ENCODE measurements at regions not wholly inside any gene's neighbourhood (a gene's known extent, or its start where the extent isn't known, plus 50 kb on each side); places are given as distances from the start of the nearest gene placed in this dataset.

- POLR2A ChIA-PET, result interaction anchor here (1.2 kb wide), 1 partner anchor 328 kb away, joined by 5 read pairs; no protein-coding TSS in a partner anchor
- TF ChIP-seq ARNT (IDR thresholded peaks at IDR 0.05) (no peak), TARDBP (IDR thresholded peaks at IDR 0.05) (no peak), ZNF384 (IDR thresholded peaks at IDR 0.05) (no peak)
- CTCF ChIA-PET, result interaction anchor here (0.8 to 1.4 kb wide), 5 partner anchors 14 to 330 kb away, joined by 3 to 5 read pairs (median 3); no protein-coding TSS in a partner anchor
- no peak for DNase-seq (ENCODE audit: extremely low spot score)
These were observed 119.3 kb upstream of the NDUFV2 start for GRCh38 chr18:8983195-8983594.

- ChIA-PET CTCF (interaction anchor here (0.5 to 1.4 kb wide), 6 partner anchors 15 to 331 kb away, joined by 3 to 5 read pairs (median 3); no protein-coding TSS in a partner anchor), POLR2A (interaction anchor here (1.2 kb wide), 1 partner anchor 329 kb away, joined by 5 read pairs; no protein-coding TSS in a partner anchor)
- no peak for DNase-seq (ENCODE audit: extremely low spot score)
- peak; percentile 90 for TF ChIP-seq CTBP1 (IDR thresholded peaks at IDR 0.05; ENCODE audit: borderline replicate concordance)
- no peak for TF ChIP-seq L3MBTL2 (conservative IDR thresholded peaks at IDR 0.05)
- no peak for TF ChIP-seq HDGF (IDR thresholded peaks at IDR 0.05; ENCODE audit: borderline replicate concordance)
- TF ChIP-seq ARNT (IDR thresholded peaks at IDR 0.05), result no peak
- TF ChIP-seq ELF4 (IDR thresholded peaks at IDR 0.05), result no peak
- TF ChIP-seq ZNF384 (IDR thresholded peaks at IDR 0.05), result peak; percentile 81; the same call in 1 of the 2 replicates
- peak; percentile 91 for TF ChIP-seq PKNOX1 (IDR thresholded peaks at IDR 0.05)
- no peak for TF ChIP-seq SUZ12 (IDR thresholded peaks at IDR 0.05)
These were observed 118.3 kb upstream of the NDUFV2 start for GRCh38 chr18:8984131-8984721.

GRCh38 chr18:8987241-8987640, 115.3 kb upstream of the NDUFV2 start:
- DNase-seq (ENCODE audit: extremely low spot score), result no peak
- CTCF ChIA-PET, result no interaction called here
- no peak for TF ChIP-seq TARDBP (IDR thresholded peaks at IDR 0.05)
- no peak for TF ChIP-seq CTBP1 (IDR thresholded peaks at IDR 0.05; ENCODE audit: borderline replicate concordance)
- no peak for TF ChIP-seq NFRKB (IDR thresholded peaks at IDR 0.05)
- TF ChIP-seq FOXA1 (IDR thresholded peaks at IDR 0.05), result no peak
- no peak for TF ChIP-seq BHLHE40 (IDR thresholded peaks at IDR 0.05; ENCODE audit: borderline replicate concordance)
- no peak for TF ChIP-seq L3MBTL2 (conservative IDR thresholded peaks at IDR 0.05)
- no peak for TF ChIP-seq PKNOX1 (IDR thresholded peaks at IDR 0.05)
- no peak for TF ChIP-seq LEF1 (IDR thresholded peaks at IDR 0.05; ENCODE audit: borderline replicate concordance)
- TF ChIP-seq SP1 (IDR thresholded peaks at IDR 0.05), result no peak
- POLR2A ChIA-PET, result no interaction called here

GRCh38 chr18:8988260-8988871, 114.1 kb upstream of the NDUFV2 start:
- DNase-seq (ENCODE audit: extremely low spot score), result peak; percentile 61
- ChIA-PET POLR2A (no interaction called here), CTCF (interaction anchor here (0.8 to 1.2 kb wide), 2 partner anchors 207 to 292 kb away, joined by 3 to 6 read pairs; no protein-coding TSS in a partner anchor)
- TF ChIP-seq BHLHE40 (IDR thresholded peaks at IDR 0.05; ENCODE audit: borderline replicate concordance), result no peak
- no peak for TF ChIP-seq SUZ12 (IDR thresholded peaks at IDR 0.05)
- no peak for TF ChIP-seq FOXA1 (IDR thresholded peaks at IDR 0.05)
- TF ChIP-seq HDGF (IDR thresholded peaks at IDR 0.05; ENCODE audit: borderline replicate concordance), result no peak
- TF ChIP-seq FOXK2 (IDR thresholded peaks at IDR 0.05), result no peak
- TF ChIP-seq ARNT (IDR thresholded peaks at IDR 0.05), result no peak
- TF ChIP-seq L3MBTL2 (conservative IDR thresholded peaks at IDR 0.05), result no peak
- TF ChIP-seq LEF1 (IDR thresholded peaks at IDR 0.05; ENCODE audit: borderline replicate concordance), result no peak
- TF ChIP-seq PKNOX1 (IDR thresholded peaks at IDR 0.05), result no peak

- ChIA-PET POLR2A (no interaction called here), CTCF (no interaction called here)
- TF ChIP-seq FOXK2 (IDR thresholded peaks at IDR 0.05), result no peak
- TF ChIP-seq PKNOX1 (IDR thresholded peaks at IDR 0.05), result no peak
- TF ChIP-seq FOXA1 (IDR thresholded peaks at IDR 0.05), result no peak
- TF ChIP-seq ARNT (IDR thresholded peaks at IDR 0.05), result no peak
- TF ChIP-seq CTBP1 (IDR thresholded peaks at IDR 0.05; ENCODE audit: borderline replicate concordance), result no peak
- no peak for TF ChIP-seq SUZ12 (IDR thresholded peaks at IDR 0.05)
- TF ChIP-seq TARDBP (IDR thresholded peaks at IDR 0.05), result no peak
- no peak for TF ChIP-seq NFRKB (IDR thresholded peaks at IDR 0.05)
- no peak for TF ChIP-seq LEF1 (IDR thresholded peaks at IDR 0.05; ENCODE audit: borderline replicate concordance)
- no peak for TF ChIP-seq ELF4 (IDR thresholded peaks at IDR 0.05)
- TF ChIP-seq L3MBTL2 (conservative IDR thresholded peaks at IDR 0.05), result no peak
- no peak for TF ChIP-seq BHLHE40 (IDR thresholded peaks at IDR 0.05; ENCODE audit: borderline replicate concordance)
- no peak for TF ChIP-seq HDGF (IDR thresholded peaks at IDR 0.05; ENCODE audit: borderline replicate concordance)
- no peak for TF ChIP-seq FOXM1 (IDR thresholded peaks at IDR 0.05; ENCODE audit: borderline replicate concordance)
- no peak for DNase-seq (ENCODE audit: extremely low spot score)
These were observed 113.5 kb upstream of the NDUFV2 start for GRCh38 chr18:8989017-8989416.

GRCh38 chr18:8989855-8990254, 112.6 kb upstream of the NDUFV2 start:
- TF ChIP-seq HDGF (IDR thresholded peaks at IDR 0.05; ENCODE audit: borderline replicate concordance), result no peak
- no peak for TF ChIP-seq FOXK2 (IDR thresholded peaks at IDR 0.05)
- TF ChIP-seq SUZ12 (IDR thresholded peaks at IDR 0.05), result no peak
- no peak for TF ChIP-seq FOXA1 (IDR thresholded peaks at IDR 0.05)
- no peak for TF ChIP-seq NFRKB (IDR thresholded peaks at IDR 0.05)
- CTCF ChIA-PET, result no interaction called here
- no peak for DNase-seq (ENCODE audit: extremely low spot score)
- POLR2A ChIA-PET, result no interaction called here
